ENCODE measurements at regions not wholly inside any gene's neighbourhood (a gene's known extent, or its start where the extent isn't known, plus 50 kb on each side); places are given as distances from the start of the nearest gene placed in this dataset.

- WGBS (ENCODE audit: low lambda C conversion rate, missing lambda C conversion rate): 68% methylated on average over 1 of the region's 1 CpG
- Histone ChIP-seq H3K79me2 (no peaks in the 10 kb centered on the region), H3K36me3 (replicated peaks; ENCODE audit: insufficient read depth, low read depth) (no peaks in the 10 kb centered on the region), H3K27me3 (no peaks in the 10 kb centered on the region), H4K20me1 (ENCODE audit: insufficient read depth, poor library complexity, severe bottlenecking) (no peaks in the 10 kb centered on the region), H3K9me3 (ENCODE audit: low read depth) (no peaks in the 10 kb centered on the region), H2AFZ (no peak overlapping the region), H3K4me3 (no peak overlapping the region), H3K9me2 (replicated peaks; ENCODE audit: insufficient read depth) (no peaks in the 10 kb centered on the region), H3K4me1 (ENCODE audit: insufficient read depth) (no peaks in the 10 kb centered on the region), H3K4me2 (no peak overlapping the region), H3K27ac (no peak overlapping the region)
- DNase-seq (ENCODE audit: low spot score): no peak
- TF ChIP-seq EZH2phosphoT487 (IDR thresholded peaks at IDR 0.05; ENCODE audit: low read depth, severe bottlenecking, unreplicated experiment) (no peak), CTCF (IDR thresholded peaks at IDR 0.05; ENCODE audit: poor library complexity) (no peak), EZH2 (IDR thresholded peaks at IDR 0.05; ENCODE audit: borderline replicate concordance) (no peak)
Observed at GRCh38 chr3:59153648-59154047, 103.8 kb upstream of the CFAP20DC start.

DNA sequence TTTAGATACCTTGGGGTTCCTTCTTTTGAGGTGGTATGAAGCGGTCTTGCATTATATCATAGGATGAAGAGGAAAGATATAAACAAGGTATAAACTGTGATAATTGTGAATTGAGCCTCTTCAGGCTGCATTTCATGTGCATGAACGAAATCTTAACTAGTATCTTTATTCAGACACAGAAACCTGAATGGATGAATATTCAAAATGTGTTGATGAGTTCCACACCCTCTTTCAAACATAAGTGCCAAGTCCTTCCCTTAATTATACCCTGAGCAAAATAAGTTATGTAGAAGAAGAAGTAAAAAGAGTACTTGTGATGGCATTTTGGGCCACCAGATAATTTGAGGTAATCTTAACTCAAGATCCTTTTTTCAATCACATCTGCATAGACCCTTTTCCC, 103.1 kb upstream of the CFAP20DC start:
- Histone ChIP-seq H3K27me3 (no peaks in the 10 kb centered on the region), H4K20me1 (ENCODE audit: insufficient read depth, poor library complexity, severe bottlenecking) (no peaks in the 10 kb centered on the region), H3K36me3 (replicated peaks; ENCODE audit: insufficient read depth, low read depth) (no peaks in the 10 kb centered on the region), H2AFZ (no peak overlapping the region), H3K27ac (no peak overlapping the region), H3K4me1 (ENCODE audit: insufficient read depth) (no peaks in the 10 kb centered on the region), H3K4me3 (no peak overlapping the region), H3K9me2 (replicated peaks; ENCODE audit: insufficient read depth) (no peaks in the 10 kb centered on the region), H3K9me3 (ENCODE audit: low read depth) (peaks cover 3% of the 10 kb centered on the region), H3K4me2 (no peak overlapping the region), H3K79me2 (no peaks in the 10 kb centered on the region)
- TF ChIP-seq EZH2 (IDR thresholded peaks at IDR 0.05; ENCODE audit: borderline replicate concordance) (no peak), EZH2phosphoT487 (IDR thresholded peaks at IDR 0.05; ENCODE audit: low read depth, severe bottlenecking, unreplicated experiment) (no peak), CTCF (IDR thresholded peaks at IDR 0.05; ENCODE audit: poor library complexity) (no peak)
- WGBS (ENCODE audit: low lambda C conversion rate, missing lambda C conversion rate): 88% methylated on average over 2 of the region's 2 CpGs
- DNase-seq (ENCODE audit: low spot score): no peak

- Histone ChIP-seq H3K9me2 (replicated peaks; ENCODE audit: insufficient read depth) (no peaks in the 10 kb centered on the region), H3K27me3 (no peaks in the 10 kb centered on the region), H3K36me3 (replicated peaks; ENCODE audit: insufficient read depth, low read depth) (no peaks in the 10 kb centered on the region), H3K27ac (no peak overlapping the region), H3K79me2 (no peaks in the 10 kb centered on the region), H2AFZ (no peak overlapping the region), H3K4me1 (ENCODE audit: insufficient read depth) (no peaks in the 10 kb centered on the region), H3K4me2 (no peak overlapping the region), H4K20me1 (ENCODE audit: insufficient read depth, poor library complexity, severe bottlenecking) (no peaks in the 10 kb centered on the region), H3K9me3 (ENCODE audit: low read depth) (peaks cover 8% of the 10 kb centered on the region), H3K4me3 (no peak overlapping the region)
- WGBS (ENCODE audit: low lambda C conversion rate, missing lambda C conversion rate): 64% methylated on average over 3 of the region's 3 CpGs
- peak; percentile 5 for DNase-seq (ENCODE audit: low spot score)
- TF ChIP-seq EZH2phosphoT487 (IDR thresholded peaks at IDR 0.05; ENCODE audit: low read depth, severe bottlenecking, unreplicated experiment): no peak
- no peak for TF ChIP-seq CTCF (IDR thresholded peaks at IDR 0.05; ENCODE audit: poor library complexity)
Observed at GRCh38 chr3:59150039-59150438, 100.2 kb upstream of the CFAP20DC start.

DNA sequence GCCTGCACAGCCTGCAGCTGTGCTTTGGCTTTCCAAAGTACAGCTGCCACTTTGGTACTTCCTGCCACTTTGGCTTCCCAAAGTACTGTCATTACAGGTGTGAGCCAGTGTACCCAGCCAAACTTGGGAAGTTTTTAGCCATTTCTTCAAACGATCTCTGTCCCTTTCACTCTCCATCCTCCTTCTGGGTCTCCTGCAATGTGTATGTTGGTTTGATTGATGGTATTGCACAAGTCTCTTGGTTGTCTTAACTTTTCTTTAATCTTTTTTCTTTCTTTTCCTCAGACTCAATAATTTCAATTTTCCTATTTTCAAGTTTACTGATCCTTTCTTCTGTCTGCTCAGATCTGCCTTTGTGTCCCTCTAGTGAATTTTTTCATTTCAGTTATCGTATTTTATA, 99.3 kb upstream of the CFAP20DC start:
- H2AFZ ChIP-seq: no peak overlapping the region
- no peaks in the 10 kb centered on the region for H3K36me3 ChIP-seq (replicated peaks; ENCODE audit: insufficient read depth, low read depth)
- 86% methylated on average over 2 of the region's 2 CpGs for WGBS (ENCODE audit: low lambda C conversion rate, missing lambda C conversion rate)
- no peak overlapping the region for H3K4me2 ChIP-seq
- H3K9me3 ChIP-seq (ENCODE audit: low read depth): peaks cover 8% of the 10 kb centered on the region
- H3K9me2 ChIP-seq (replicated peaks; ENCODE audit: insufficient read depth): no peaks in the 10 kb centered on the region
- H3K79me2 ChIP-seq: no peaks in the 10 kb centered on the region
- no peaks in the 10 kb centered on the region for H4K20me1 ChIP-seq (ENCODE audit: insufficient read depth, poor library complexity, severe bottlenecking)
- no peak for TF ChIP-seq EZH2 (IDR thresholded peaks at IDR 0.05; ENCODE audit: borderline replicate concordance)
- no peak for TF ChIP-seq EZH2phosphoT487 (IDR thresholded peaks at IDR 0.05; ENCODE audit: low read depth, severe bottlenecking, unreplicated experiment)
- TF ChIP-seq CTCF (IDR thresholded peaks at IDR 0.05; ENCODE audit: poor library complexity): no peak
- DNase-seq (ENCODE audit: low spot score): no peak
- H3K4me1 ChIP-seq (ENCODE audit: insufficient read depth): no peaks in the 10 kb centered on the region
- no peak overlapping the region for H3K27ac ChIP-seq
- no peaks in the 10 kb centered on the region for H3K27me3 ChIP-seq
- no peak overlapping the region for H3K4me3 ChIP-seq

All from hepatocyte (in vitro differentiated cells).